ENCODE measurements at regions not wholly inside any gene's neighbourhood (a gene's known extent, or its start where the extent isn't known, plus 50 kb on each side); places are given as distances from the start of the nearest gene placed in this dataset.

- TF ChIP-seq ATF3 (CRISPR knock-in tag; conservative IDR thresholded peaks at IDR 0.05) (no peak), CTCF (IDR thresholded peaks at IDR 0.05) (no peak), MAX (CRISPR knock-in tag; IDR thresholded peaks at IDR 0.05) (no peak), IRF2 (CRISPR knock-in tag; IDR thresholded peaks at IDR 0.05; ENCODE audit: borderline replicate concordance, low read depth) (no peak)
Measured at GRCh38 chr14:50006141-50006540, 110.2 kb downstream of the VCPKMT start.
